T47D (cell line): ENCODE measurements at regions not wholly inside any gene's neighbourhood (a gene's known extent, or its start where the extent isn't known, plus 50 kb on each side); places are given as distances from the start of the nearest gene placed in this dataset.

ENCODE experiments used
- DNase-seq, 2 experiments: peaks; one replicate each; pipeline versions ENCODE4 v3.0.0 to v3.0.0-alpha.2; 2011 to 2012; ENCODE audit warnings: low read depth in 1 of 2, low spot score in 1 of 2
- JUND ChIP-seq: IDR thresholded peaks from 2 replicates; pipeline ENCODE4 v1.6.1; 2012; ENCODE audit warnings: low read depth
- in situ Hi-C: cut with HindIII; loops from 2 replicates; pipeline ENCODE4 v1.10.0; 2016; ENCODE audit warnings: low sequenced_read_pairs, low pct_unique_long_range_greater_than_20kb

GRCh38 chr3:22284559-22284958, 533.5 kb upstream of the ZNF385D start:
- in situ Hi-C loops = no loop called here
- DNase-seq = no peak
- TF ChIP-seq JUND = no peak

- in situ Hi-C loops = no loop called here
- no peak for DNase-seq
- TF ChIP-seq JUND = no peak
Measured at GRCh38 chr3:22288756-22289155, 537.7 kb upstream of the ZNF385D start.

- no peak for DNase-seq
- in situ Hi-C loops = no loop called here
- no peak for TF ChIP-seq JUND
Measured at GRCh38 chr3:22292681-22293080, 541.7 kb upstream of the ZNF385D start.

GRCh38 chr3:22296601-22297000, 545.6 kb upstream of the ZNF385D start:
- no peak for TF ChIP-seq JUND
- in situ Hi-C loops = no loop called here
- no peak for DNase-seq

GRCh38 chr3:22297436-22297835, 546.4 kb upstream of the ZNF385D start:
- in situ Hi-C loops = no loop called here
- DNase-seq = no peak
- TF ChIP-seq JUND = no peak

- DNase-seq = no peak
- TF ChIP-seq JUND = no peak
- in situ Hi-C loops = no loop called here
Measured at GRCh38 chr3:22306454-22306853, 555.4 kb upstream of the ZNF385D start.

GRCh38 chr3:22308871-22309270, 557.9 kb upstream of the ZNF385D start:
- DNase-seq = no peak
- no peak for TF ChIP-seq JUND
- in situ Hi-C loops = no loop called here

- DNase-seq = no peak
- in situ Hi-C loops = no loop called here
- TF ChIP-seq JUND = no peak
Measured at GRCh38 chr3:22315925-22316324, 564.9 kb upstream of the ZNF385D start.

- TF ChIP-seq JUND = no peak
- DNase-seq = no peak
- in situ Hi-C loops = no loop called here
Measured at GRCh38 chr3:22318325-22318724, 567.3 kb upstream of the ZNF385D start.

GRCh38 chr3:22319446-22319845, 568.4 kb upstream of the ZNF385D start:
- TF ChIP-seq JUND = no peak
- DNase-seq = no peak
- in situ Hi-C loops = no loop called here

- no peak for DNase-seq
- in situ Hi-C loops = no loop called here
- no peak for TF ChIP-seq JUND
Measured at GRCh38 chr3:22322861-22323260, 571.9 kb upstream of the ZNF385D start.

GRCh38 chr3:22326305-22326704, 575.3 kb upstream of the ZNF385D start:
- DNase-seq = no peak
- no peak for TF ChIP-seq JUND
- in situ Hi-C loops = no loop called here

GRCh38 chr3:22334996-22335395, 584.0 kb upstream of the ZNF385D start:
- no peak for TF ChIP-seq JUND
- no peak for DNase-seq
- in situ Hi-C loops = no loop called here

GRCh38 chr3:22349215-22349851, 598.3 kb upstream of the ZNF385D start:
- no peak for TF ChIP-seq JUND
- in situ Hi-C loops = no loop called here
- DNase-seq = no peak
